Tibial nerve (tissue), 4 donors: ENCODE measurements at regions not wholly inside any gene's neighbourhood (a gene's known extent, or its start where the extent isn't known, plus 50 kb on each side); places are given as distances from the start of the nearest gene placed in this dataset.

ENCODE experiments used
- DNase-seq, 2 donors: peaks; one replicate each; pipeline ENCODE4 v3.0.0-alpha.2; 2019; ENCODE audit warnings: low spot score in 2 of 2
- H3K27ac ChIP-seq, 4 donors: fragments of 200-600 bp; sonication (generic) in 3 of 4; one replicate each; pipeline ENCODE4 v1.5.1; 2017 to 2019; ENCODE audit warnings: mild to moderate bottlenecking in 1 of 4
- H3K27me3 ChIP-seq, 2 donors: fragments of 200-600 bp; sonication (generic) in 1 of 2; one replicate each; pipeline versions ENCODE4 v1.5.1 to v1.6.0; 2017 to 2019
- H3K36me3 ChIP-seq, 3 donors: fragments of 200-600 bp; sonication (generic); one replicate each; pipeline ENCODE4 v1.5.1; 2018 to 2019
- H3K4me1 ChIP-seq, 4 donors: fragments of 200-600 bp; sonication (generic) in 3 of 4; one replicate each; pipeline ENCODE4 v1.5.1; 2017 to 2019
- H3K4me3 ChIP-seq, 4 donors: fragments of 200-600 bp; sonication (generic) in 3 of 4; one replicate each; pipeline ENCODE4 v1.5.1; 2017 to 2019; ENCODE audit warnings: mild to moderate bottlenecking in 1 of 4, moderate library complexity in 1 of 4
- H3K9me3 ChIP-seq, 4 donors: fragments of 200-600 bp; sonication (generic) in 3 of 4; one replicate each; pipeline ENCODE4 v1.5.1; 2017 to 2019
- EP300 ChIP-seq, 2 donors: sonication (generic); formaldehyde crosslinking; IDR thresholded peaks; one replicate each; pipeline ENCODE4 v1.6.1; 2017; ENCODE audit warnings: antibody characterized with exemption in 2 of 2, mild to moderate bottlenecking in 1 of 2
- POLR2A ChIP-seq, 2 donors: fragments of 450-650 bp; IDR thresholded peaks; one replicate each; pipeline ENCODE4 v1.6.1; 2017; ENCODE audit warnings: antibody characterized with exemption in 2 of 2, mild to moderate bottlenecking in 2 of 2, moderate library complexity in 2 of 2
- WGBS, 2 donors: methylation state at CpG; one replicate each; pipeline ENCODE4 v1.1.5; 2018; 5-methylcytosine and 5-hydroxymethylcytosine counted together
- TF ChIP-seq, protein P1 (sequence below), 5 experiments: fragments of 200-600 bp in 3 of 5; fragments of 450-650 bp in 2 of 5; sonication (generic) in 3 of 5; IDR thresholded peaks; one replicate each; pipeline ENCODE4 v1.5.1; 2016 to 2019; ENCODE audit warnings: antibody characterized with exemption in 5 of 5, mild to moderate bottlenecking in 3 of 5, moderate library complexity in 2 of 5

DNA sequence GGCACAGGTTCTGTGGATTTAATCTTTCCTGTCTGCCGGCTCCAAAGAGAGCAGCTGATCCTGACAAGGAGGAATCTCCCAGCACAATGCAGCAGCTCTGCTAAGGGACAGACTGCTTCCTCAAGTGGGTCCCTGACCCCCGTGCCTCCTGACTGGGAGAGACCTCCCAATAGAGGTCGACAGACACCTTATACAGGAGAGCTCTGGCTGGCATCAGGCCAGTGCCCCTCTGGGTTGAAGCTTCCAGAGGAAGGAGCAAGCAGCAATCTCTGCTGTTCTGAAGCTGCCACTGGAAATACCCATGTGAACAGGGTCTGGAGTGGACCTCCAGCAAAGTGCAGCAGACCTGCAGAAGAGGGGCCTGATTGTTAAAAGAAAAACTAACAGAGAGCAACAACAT, 630.2 kb upstream of the FTMT start:
- Histone ChIP-seq H3K4me1 (no peaks in the 10 kb centered on the region), H3K4me3 (no peak overlapping the region), H3K27ac (no peak overlapping the region), H3K27me3 (no peaks in the 10 kb centered on the region), H3K9me3 (peaks cover 0 to 25% (median 0%) of the 10 kb centered on the region in 4 donors), H3K36me3 (no peaks in the 10 kb centered on the region)
- no peak for DNase-seq
- WGBS, 2 donors: 88 to 91% methylated on average over 3 of the region's 3 CpGs
- no peak for TF ChIP-seq EP300 (IDR thresholded peaks at IDR 0.05)
- no peak for TF ChIP-seq POLR2A (IDR thresholded peaks at IDR 0.05)
- TF ChIP-seq, protein P1, sequence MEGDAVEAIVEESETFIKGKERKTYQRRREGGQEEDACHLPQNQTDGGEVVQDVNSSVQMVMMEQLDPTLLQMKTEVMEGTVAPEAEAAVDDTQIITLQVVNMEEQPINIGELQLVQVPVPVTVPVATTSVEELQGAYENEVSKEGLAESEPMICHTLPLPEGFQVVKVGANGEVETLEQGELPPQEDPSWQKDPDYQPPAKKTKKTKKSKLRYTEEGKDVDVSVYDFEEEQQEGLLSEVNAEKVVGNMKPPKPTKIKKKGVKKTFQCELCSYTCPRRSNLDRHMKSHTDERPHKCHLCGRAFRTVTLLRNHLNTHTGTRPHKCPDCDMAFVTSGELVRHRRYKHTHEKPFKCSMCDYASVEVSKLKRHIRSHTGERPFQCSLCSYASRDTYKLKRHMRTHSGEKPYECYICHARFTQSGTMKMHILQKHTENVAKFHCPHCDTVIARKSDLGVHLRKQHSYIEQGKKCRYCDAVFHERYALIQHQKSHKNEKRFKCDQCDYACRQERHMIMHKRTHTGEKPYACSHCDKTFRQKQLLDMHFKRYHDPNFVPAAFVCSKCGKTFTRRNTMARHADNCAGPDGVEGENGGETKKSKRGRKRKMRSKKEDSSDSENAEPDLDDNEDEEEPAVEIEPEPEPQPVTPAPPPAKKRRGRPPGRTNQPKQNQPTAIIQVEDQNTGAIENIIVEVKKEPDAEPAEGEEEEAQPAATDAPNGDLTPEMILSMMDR (IDR thresholded peaks at IDR 0.05): no peak

DNA sequence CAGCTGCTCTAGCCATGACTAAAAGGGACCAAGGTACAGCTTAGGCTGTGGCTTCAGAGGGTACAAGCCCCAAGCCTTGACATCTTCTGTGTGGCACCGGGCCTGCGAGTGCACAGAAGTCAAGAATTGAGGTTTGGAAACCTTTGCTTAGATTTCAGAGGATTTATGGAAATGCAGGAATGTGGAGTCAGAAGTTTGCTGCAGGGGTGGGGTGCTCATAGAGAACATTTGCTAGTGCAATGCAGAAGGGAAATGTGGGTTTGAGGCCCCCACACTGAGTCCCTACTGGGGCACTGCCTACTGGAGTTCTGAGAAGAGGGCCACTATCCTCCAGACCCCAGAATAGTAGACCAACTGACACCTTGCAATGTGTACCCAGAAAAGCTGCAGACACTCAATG, 624.9 kb upstream of the FTMT start:
- Histone ChIP-seq H3K27me3 (no peaks in the 10 kb centered on the region), H3K4me3 (no peak overlapping the region), H3K27ac (no peak overlapping the region), H3K9me3 (peaks cover 0 to 18% (median 0%) of the 10 kb centered on the region in 4 donors), H3K36me3 (no peaks in the 10 kb centered on the region), H3K4me1 (no peaks in the 10 kb centered on the region)
- 46 to 59% methylated on average over 2 of the region's 2 CpGs for WGBS, 2 donors
- TF ChIP-seq EP300 (IDR thresholded peaks at IDR 0.05) (no peak), POLR2A (IDR thresholded peaks at IDR 0.05) (no peak)
- TF ChIP-seq, protein P1 (IDR thresholded peaks at IDR 0.05): no peak
- no peak for DNase-seq

DNA sequence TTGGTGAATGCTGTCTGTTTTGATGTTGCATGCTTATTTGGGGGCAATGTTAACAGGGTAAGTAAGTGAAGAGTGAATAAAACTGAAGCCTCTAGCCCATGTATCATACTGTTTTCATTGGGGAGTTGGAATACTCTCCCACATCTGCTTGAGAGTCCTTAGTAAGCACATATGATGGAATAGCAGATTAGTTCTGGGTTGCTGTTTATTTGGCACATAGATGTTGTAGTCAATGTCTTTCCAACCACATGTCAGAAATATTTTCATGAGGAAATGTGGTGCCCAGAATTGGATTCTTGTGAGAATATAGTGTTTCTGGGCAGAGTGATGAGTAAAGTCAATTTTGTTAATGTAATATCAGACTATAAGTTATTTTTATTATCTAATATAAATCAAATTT, 611.7 kb upstream of the FTMT start:
- TF ChIP-seq POLR2A (IDR thresholded peaks at IDR 0.05) (no peak), EP300 (IDR thresholded peaks at IDR 0.05) (no peak)
- TF ChIP-seq, protein P1 (IDR thresholded peaks at IDR 0.05): no peak
- Histone ChIP-seq H3K4me3 (no peak overlapping the region), H3K27me3 (no peaks in the 10 kb centered on the region), H3K9me3 (no peaks in the 10 kb centered on the region), H3K4me1 (no peaks in the 10 kb centered on the region), H3K36me3 (no peaks in the 10 kb centered on the region), H3K27ac (no peak overlapping the region)
- DNase-seq: no peak

DNA sequence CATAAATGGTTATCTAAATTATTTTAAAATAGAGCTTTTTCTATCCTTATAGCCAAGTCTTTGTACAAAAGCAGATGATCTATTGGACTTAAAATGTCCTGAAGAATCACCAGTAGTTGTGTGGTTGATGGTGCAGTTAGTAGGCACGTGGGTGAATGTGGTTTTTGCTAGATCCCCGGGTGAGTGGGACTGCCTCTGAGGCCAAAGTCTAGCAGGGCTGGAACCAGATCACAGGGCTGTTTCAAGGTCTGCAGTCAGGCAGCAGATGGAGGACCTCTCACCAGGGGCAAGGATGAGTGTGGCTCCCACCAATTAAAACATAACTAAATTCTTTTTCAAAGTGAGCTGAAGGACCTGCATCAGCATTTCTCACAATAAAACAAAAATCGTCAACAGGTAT, 604.7 kb upstream of the FTMT start:
- 68 to 69% methylated on average over 3 of the region's 3 CpGs for WGBS, 2 donors
- H3K36me3 ChIP-seq: no peaks in the 10 kb centered on the region
- DNase-seq: no peak
- no peak overlapping the region for H3K27ac ChIP-seq
- H3K9me3 ChIP-seq: peaks cover 0 to 4% (median 0%) of the 10 kb centered on the region in 4 donors
- H3K4me1 ChIP-seq: no peaks in the 10 kb centered on the region
- H3K27me3 ChIP-seq: no peaks in the 10 kb centered on the region
- TF ChIP-seq POLR2A (IDR thresholded peaks at IDR 0.05): no peak
- TF ChIP-seq EP300 (IDR thresholded peaks at IDR 0.05): no peak
- TF ChIP-seq, protein P1 (IDR thresholded peaks at IDR 0.05): no peak
- H3K4me3 ChIP-seq: no peak overlapping the region

DNA sequence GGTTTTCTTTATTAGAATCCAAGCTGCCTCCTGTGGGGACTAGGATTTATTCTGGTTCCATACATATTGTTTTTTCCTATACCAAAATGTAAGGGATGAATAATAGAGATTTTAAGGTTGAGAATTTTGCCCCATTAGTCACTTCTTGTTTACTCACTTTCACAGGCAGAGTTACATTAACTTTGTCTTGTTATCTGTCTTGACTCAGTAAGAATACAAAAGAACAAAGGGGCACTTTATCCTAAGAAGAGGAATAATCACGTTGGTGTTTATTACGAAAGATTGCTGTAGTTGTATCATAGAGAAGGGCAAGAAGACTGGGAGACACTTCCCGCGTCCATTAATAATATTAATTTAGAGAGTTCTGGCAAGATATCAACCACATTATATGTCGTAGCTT, 599.7 kb upstream of the FTMT start:
- no peak overlapping the region for H3K27ac ChIP-seq
- H3K4me1 ChIP-seq: no peaks in the 10 kb centered on the region
- H3K4me3 ChIP-seq: no peak overlapping the region
- no peaks in the 10 kb centered on the region for H3K27me3 ChIP-seq
- no peaks in the 10 kb centered on the region for H3K36me3 ChIP-seq
- WGBS, 2 donors: 57 to 59% methylated on average over 5 of the region's 5 CpGs
- DNase-seq: no peak
- TF ChIP-seq POLR2A (IDR thresholded peaks at IDR 0.05) (no peak), EP300 (IDR thresholded peaks at IDR 0.05) (no peak)
- TF ChIP-seq, protein P1 (IDR thresholded peaks at IDR 0.05): no peak
- peaks cover 0 to 4% (median 0%) of the 10 kb centered on the region in 4 donors for H3K9me3 ChIP-seq
